CD14-positive monocyte (primary cell): ENCODE measurements at regions not wholly inside any gene's neighbourhood (a gene's known extent, or its start where the extent isn't known, plus 50 kb on each side); places are given as distances from the start of the nearest gene placed in this dataset.

Experiments used
- DNase-seq, 3 donors: peaks; one replicate each; pipeline ENCODE4 v3.0.0-alpha.2; 2011 to 2022
- H2AFZ ChIP-seq: 2 replicates; pipeline ENCODE4 v1.6.0; 2012; ENCODE audit warnings: mild to moderate bottlenecking, low read depth, low read length, inconsistent platforms; ENCODE audit not compliant: insufficient read depth, poor library complexity, severe bottlenecking
- H3K27ac ChIP-seq, 2 donors: 1 replicate in 1 of 2; 2 replicates in 1 of 2; pipeline ENCODE4 v1.5.1; 2012 to 2013; ENCODE audit warnings: low read length in 2 of 2, control low read depth in 1 of 2, inconsistent platforms in 1 of 2, low read depth in 1 of 2, mild to moderate bottlenecking in 1 of 2
- H3K27me3 ChIP-seq, 2 donors: one replicate each; pipeline versions ENCODE4 v1.6.0 to v1.6.1; 2011 to 2013; ENCODE audit warnings: low read length in 2 of 2; ENCODE audit not compliant: control insufficient read depth in 2 of 2, insufficient read depth in 2 of 2
- H3K36me3 ChIP-seq, 2 donors: replicated peaks in 1 of 2; 1 replicate in 1 of 2; 2 replicates in 1 of 2; pipeline versions ENCODE4 v1.5.1 to v1.6.1; 2012 to 2013; ENCODE audit warnings: low read length in 2 of 2, control low read depth in 1 of 2, inconsistent platforms in 1 of 2, mild to moderate bottlenecking in 1 of 2; ENCODE audit not compliant: insufficient read depth in 2 of 2, control insufficient read depth in 1 of 2
- H3K4me1 ChIP-seq, 2 donors: 1 replicate in 1 of 2; 2 replicates in 1 of 2; pipeline versions ENCODE4 v1.5.1 to v1.6.1; 2012 to 2013; ENCODE audit warnings: low read length in 2 of 2, control low read depth in 1 of 2, inconsistent platforms in 1 of 2, mild to moderate bottlenecking in 1 of 2, moderate library complexity in 1 of 2; ENCODE audit not compliant: insufficient read depth in 2 of 2, control insufficient read depth in 1 of 2
- H3K4me2 ChIP-seq: replicated peaks from 2 replicates; pipeline ENCODE3; 2012; ENCODE audit warnings: low read length, moderate library complexity, mild to moderate bottlenecking; ENCODE audit not compliant: poor library complexity, severe bottlenecking; ENCODE audit errors: extremely low read depth
- H3K4me3 ChIP-seq, 3 experiments: fragments of 200-600 bp in 1 of 3; sonication (generic) in 1 of 3; replicated peaks in 1 of 3; 1 replicate in 2 of 3; 2 replicates in 1 of 3; pipeline ENCODE4 v1.5.1; 2011 to 2013; ENCODE audit warnings: low read length in 3 of 3, mild to moderate bottlenecking in 3 of 3, control low read depth in 2 of 3, low read depth in 2 of 3, inconsistent platforms in 1 of 3, moderate library complexity in 1 of 3
- H3K79me2 ChIP-seq: 2 replicates; pipeline ENCODE4 v1.6.0; 2012; ENCODE audit warnings: mild to moderate bottlenecking, control low read depth, inconsistent platforms, low read length, moderate library complexity; ENCODE audit not compliant: insufficient read depth
- H3K9ac ChIP-seq: 2 replicates; pipeline ENCODE4 v1.6.0; 2017; ENCODE audit warnings: low read length, mild to moderate bottlenecking; ENCODE audit not compliant: insufficient read depth, poor library complexity, severe bottlenecking
- H3K9me3 ChIP-seq, 2 donors: replicated peaks in 1 of 2; 1 replicate in 1 of 2; 2 replicates in 1 of 2; pipeline versions ENCODE4 v1.5.1 to v1.6.1; 2012 to 2013; ENCODE audit warnings: low read length in 2 of 2, control low read depth in 1 of 2; ENCODE audit not compliant: control insufficient read depth in 1 of 2, insufficient read depth in 1 of 2
- H4K20me1 ChIP-seq: 2 replicates; pipeline ENCODE4 v1.6.0; 2012; ENCODE audit warnings: mild to moderate bottlenecking, low read length, control low read depth, moderate library complexity; ENCODE audit not compliant: insufficient read depth
- H3K27ac Mint-ChIP-seq, 7 donors: one replicate each; pipeline ENCODE4 v1.8.0; 2020; ENCODE audit warnings: mild to moderate bottlenecking in 7 of 7, mixed read lengths in 7 of 7, moderate library complexity in 6 of 7, inconsistent platforms in 2 of 7
- H3K27me3 Mint-ChIP-seq, 3 donors: one replicate each; pipeline ENCODE4 v1.8.0; 2021 to 2022; ENCODE audit warnings: low read depth in 3 of 3, mild to moderate bottlenecking in 3 of 3, mixed read lengths in 3 of 3, moderate library complexity in 3 of 3, inconsistent platforms in 1 of 3
- H3K36me3 Mint-ChIP-seq, 2 donors: one replicate each; pipeline ENCODE4 v1.8.0; 2020; ENCODE audit warnings: mixed read lengths in 2 of 2, inconsistent platforms in 1 of 2, mild to moderate bottlenecking in 1 of 2
- H3K4me1 Mint-ChIP-seq: one replicate; pipeline ENCODE4 v1.8.0; 2020; ENCODE audit warnings: mild to moderate bottlenecking, mixed read lengths
- H3K4me3 Mint-ChIP-seq, 2 donors: one replicate each; pipeline ENCODE4 v1.8.0; 2020; ENCODE audit warnings: mild to moderate bottlenecking in 2 of 2, mixed read lengths in 2 of 2, moderate library complexity in 1 of 2
- H3K9me3 Mint-ChIP-seq, 7 donors: one replicate each; pipeline ENCODE4 v1.8.0; 2020 to 2022; ENCODE audit warnings: mixed read lengths in 7 of 7, mild to moderate bottlenecking in 6 of 7, moderate library complexity in 6 of 7, inconsistent platforms in 2 of 7
- CTCF ChIP-seq: fragments of 200-600 bp; IDR thresholded peaks from one replicate; pipeline ENCODE4 v1.8.0; 2022; ENCODE audit warnings: antibody characterized with exemption, mild to moderate bottlenecking
- WGBS: methylation state at CpG from one replicate; pipeline ENCODE4 v1.1.5; 2013; ENCODE audit warnings: missing lambda C conversion rate; ENCODE audit not compliant: insufficient coverage; 5-methylcytosine and 5-hydroxymethylcytosine counted together
- intact Hi-C, 2 donors: fragments of 100-400 bp; cut with micrococcal nuclease; formaldehyde crosslinking; loops; one replicate each; pipeline versions ENCODE4 v1.15.0 to v1.15.1; 2023

- Histone ChIP-seq H4K20me1 (no peaks in the 10 kb centered on the region), H3K79me2 (no peaks in the 10 kb centered on the region), H3K36me3 (no peaks in the 10 kb centered on the region), H3K27me3 (no peaks in the 10 kb centered on the region), H3K9ac (no peak overlapping the region), H3K4me2 (no peak overlapping the region), H2AFZ (no peak overlapping the region), H3K27ac (no peak overlapping the region), H3K4me3 (no peak overlapping the region), H3K9me3 (no peaks in the 10 kb centered on the region), H3K4me1 (no peaks in the 10 kb centered on the region)
- peaks cover 0 to 10% (median 2%) of the 10 kb centered on the region in 7 donors for H3K9me3 Mint-ChIP-seq
- no peaks in the 10 kb centered on the region for H3K36me3 Mint-ChIP-seq
- TF ChIP-seq CTCF: no peak
- intact Hi-C loops: no loop called here
- 50% methylated on average over 2 of the region's 3 CpGs for WGBS
- no peak overlapping the region for H3K27ac Mint-ChIP-seq
- no peak overlapping the region for H3K4me3 Mint-ChIP-seq
- peaks cover 1 to 5% (median 4%) of the 10 kb centered on the region in 3 donors for H3K27me3 Mint-ChIP-seq
- no peaks in the 10 kb centered on the region for H3K4me1 Mint-ChIP-seq
- no peak for DNase-seq
Measured at GRCh38 chr15:93553167-93553935, 464.3 kb upstream of the RGMA start.

GRCh38 chr15:93543093-93543492 is 454.1 kb upstream of the RGMA start:
- Histone ChIP-seq H3K27ac (no peak overlapping the region), H3K4me3 (no peak overlapping the region), H3K9me3 (no peaks in the 10 kb centered on the region), H4K20me1 (no peaks in the 10 kb centered on the region), H3K79me2 (no peaks in the 10 kb centered on the region), H3K4me2 (no peak overlapping the region), H3K4me1 (no peaks in the 10 kb centered on the region), H3K27me3 (no peaks in the 10 kb centered on the region), H2AFZ (no peak overlapping the region), H3K36me3 (no peaks in the 10 kb centered on the region), H3K9ac (no peak overlapping the region)
- Mint-ChIP-seq H3K9me3 (peaks cover 0 to 8% (median 4%) of the 10 kb centered on the region in 7 donors), H3K4me3 (no peak overlapping the region), H3K36me3 (no peaks in the 10 kb centered on the region), H3K27me3 (peaks cover 0 to 4% (median 1%) of the 10 kb centered on the region in 3 donors), H3K4me1 (no peaks in the 10 kb centered on the region), H3K27ac (no peak overlapping the region)
- intact Hi-C loops: no loop called here
- no peak for DNase-seq
- no peak for TF ChIP-seq CTCF
- WGBS: no CpG with 5 or more reads among the region's 3 CpGs
